Coronary artery (tissue), 2 donors: ENCODE measurements at regions not wholly inside any gene's neighbourhood (a gene's known extent, or its start where the extent isn't known, plus 50 kb on each side); places are given as distances from the start of the nearest gene placed in this dataset.

Source experiments
- DNase-seq: peaks from one replicate; pipeline ENCODE4 v3.0.0-alpha.2; 2017; ENCODE audit warnings: low spot score
- H3K27ac ChIP-seq, 2 donors: fragments of 200-600 bp; sonication (generic); one replicate each; pipeline ENCODE4 v1.5.1; 2016 to 2019
- H3K4me3 ChIP-seq: fragments of 200-600 bp; sonication (generic); 2 replicates; pipeline ENCODE4 v1.5.1; 2016; ENCODE audit warnings: mild to moderate bottlenecking, moderate library complexity
- CTCF ChIP-seq: fragments of 200-600 bp; sonication (generic); IDR thresholded peaks from one replicate; pipeline ENCODE4 v1.5.1; 2019; ENCODE audit warnings: antibody characterized with exemption

- no peak for DNase-seq
- Histone ChIP-seq H3K4me3 (no peak overlapping the region), H3K27ac (no peak overlapping the region)
- no peak for TF ChIP-seq CTCF
These were observed 122.2 kb downstream of the SLC28A3 start for GRCh38 chr9:84218322-84218721.

- TF ChIP-seq CTCF, result no peak
- H3K4me3 ChIP-seq, result no peak overlapping the region
- DNase-seq, result no peak
- H3K27ac ChIP-seq, result no peak overlapping the region
These were observed 116.3 kb downstream of the SLC28A3 start for GRCh38 chr9:84224246-84224645.
